ENCODE measurements at regions not wholly inside any gene's neighbourhood (a gene's known extent, or its start where the extent isn't known, plus 50 kb on each side); places are given as distances from the start of the nearest gene placed in this dataset.

GRCh38 chr1:228835911-228836310 is 100.6 kb downstream of the RHOU start:
- TF ChIP-seq, protein P1, sequence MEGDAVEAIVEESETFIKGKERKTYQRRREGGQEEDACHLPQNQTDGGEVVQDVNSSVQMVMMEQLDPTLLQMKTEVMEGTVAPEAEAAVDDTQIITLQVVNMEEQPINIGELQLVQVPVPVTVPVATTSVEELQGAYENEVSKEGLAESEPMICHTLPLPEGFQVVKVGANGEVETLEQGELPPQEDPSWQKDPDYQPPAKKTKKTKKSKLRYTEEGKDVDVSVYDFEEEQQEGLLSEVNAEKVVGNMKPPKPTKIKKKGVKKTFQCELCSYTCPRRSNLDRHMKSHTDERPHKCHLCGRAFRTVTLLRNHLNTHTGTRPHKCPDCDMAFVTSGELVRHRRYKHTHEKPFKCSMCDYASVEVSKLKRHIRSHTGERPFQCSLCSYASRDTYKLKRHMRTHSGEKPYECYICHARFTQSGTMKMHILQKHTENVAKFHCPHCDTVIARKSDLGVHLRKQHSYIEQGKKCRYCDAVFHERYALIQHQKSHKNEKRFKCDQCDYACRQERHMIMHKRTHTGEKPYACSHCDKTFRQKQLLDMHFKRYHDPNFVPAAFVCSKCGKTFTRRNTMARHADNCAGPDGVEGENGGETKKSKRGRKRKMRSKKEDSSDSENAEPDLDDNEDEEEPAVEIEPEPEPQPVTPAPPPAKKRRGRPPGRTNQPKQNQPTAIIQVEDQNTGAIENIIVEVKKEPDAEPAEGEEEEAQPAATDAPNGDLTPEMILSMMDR (conservative IDR thresholded peaks at IDR 0.05), result no peak
- TF ChIP-seq EZH2 (IDR thresholded peaks at IDR 0.05; ENCODE audit: low read depth), result no peak

Data from PC-9 (cell line).